Duodenal mucosa (tissue), 2 donors: ENCODE measurements at regions not wholly inside any gene's neighbourhood (a gene's known extent, or its start where the extent isn't known, plus 50 kb on each side); places are given as distances from the start of the nearest gene placed in this dataset.
"Not testable (repeated sequence)": the region's sequence is repeated elsewhere in the genome, so short reads cannot be mapped to it uniquely, and the experiment has no call there.

Experiments used
- H3K27ac ChIP-seq: one replicate; pipeline ENCODE4 v1.7.0; 2013; ENCODE audit warnings: low read depth, low read length
- H3K27me3 ChIP-seq, 2 donors: one replicate each; pipeline ENCODE4 v1.7.0; 2013; ENCODE audit warnings: low read length in 2 of 2, control low read depth in 1 of 2; ENCODE audit not compliant: insufficient read depth in 2 of 2, control insufficient read depth in 1 of 2
- H3K36me3 ChIP-seq, 2 donors: one replicate each; pipeline ENCODE4 v1.7.0; 2013; ENCODE audit warnings: low read length in 2 of 2, control low read depth in 1 of 2; ENCODE audit not compliant: insufficient read depth in 2 of 2, control insufficient read depth in 1 of 2
- H3K4me1 ChIP-seq, 2 donors: one replicate each; pipeline ENCODE4 v1.7.0; 2013; ENCODE audit warnings: low read length in 2 of 2, control low read depth in 1 of 2; ENCODE audit not compliant: insufficient read depth in 2 of 2, control insufficient read depth in 1 of 2
- H3K4me3 ChIP-seq, 2 donors: one replicate each; pipeline ENCODE4 v1.7.0; 2013; ENCODE audit warnings: low read length in 2 of 2, low read depth in 1 of 2
- H3K9ac ChIP-seq, 2 donors: one replicate each; pipeline ENCODE4 v1.7.0; 2013; ENCODE audit warnings: low read length in 2 of 2, low read depth in 1 of 2
- H3K9me3 ChIP-seq, 2 donors: one replicate each; pipeline ENCODE4 v1.7.0; 2013; ENCODE audit warnings: low read length in 2 of 2, control low read depth in 1 of 2; ENCODE audit not compliant: control insufficient read depth in 1 of 2

DNA sequence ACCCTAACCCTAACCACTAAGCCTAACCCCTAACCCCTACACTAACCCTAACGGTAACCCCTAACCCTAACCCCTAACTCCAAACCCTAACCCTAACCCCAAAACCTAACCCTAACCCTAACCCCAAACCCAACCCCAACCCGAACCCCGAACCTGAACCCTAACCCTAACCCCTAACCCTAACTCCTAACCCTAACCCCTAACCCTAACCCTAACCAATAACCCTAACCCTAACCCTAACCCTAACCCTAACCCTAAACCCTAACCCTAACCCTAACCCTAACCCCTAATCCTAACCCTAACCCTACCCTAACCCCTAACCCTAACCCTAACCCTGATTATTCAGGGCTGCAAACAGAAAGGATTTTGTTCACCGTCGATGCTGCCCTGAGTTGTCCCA, 144.6 kb upstream of the DUSP22 start:
- H3K27me3 ChIP-seq, H3K4me1 ChIP-seq, H3K9ac ChIP-seq, H3K27ac ChIP-seq, H3K36me3 ChIP-seq, H3K4me3 ChIP-seq, H3K9me3 ChIP-seq: not testable (repeated sequence)

DNA sequence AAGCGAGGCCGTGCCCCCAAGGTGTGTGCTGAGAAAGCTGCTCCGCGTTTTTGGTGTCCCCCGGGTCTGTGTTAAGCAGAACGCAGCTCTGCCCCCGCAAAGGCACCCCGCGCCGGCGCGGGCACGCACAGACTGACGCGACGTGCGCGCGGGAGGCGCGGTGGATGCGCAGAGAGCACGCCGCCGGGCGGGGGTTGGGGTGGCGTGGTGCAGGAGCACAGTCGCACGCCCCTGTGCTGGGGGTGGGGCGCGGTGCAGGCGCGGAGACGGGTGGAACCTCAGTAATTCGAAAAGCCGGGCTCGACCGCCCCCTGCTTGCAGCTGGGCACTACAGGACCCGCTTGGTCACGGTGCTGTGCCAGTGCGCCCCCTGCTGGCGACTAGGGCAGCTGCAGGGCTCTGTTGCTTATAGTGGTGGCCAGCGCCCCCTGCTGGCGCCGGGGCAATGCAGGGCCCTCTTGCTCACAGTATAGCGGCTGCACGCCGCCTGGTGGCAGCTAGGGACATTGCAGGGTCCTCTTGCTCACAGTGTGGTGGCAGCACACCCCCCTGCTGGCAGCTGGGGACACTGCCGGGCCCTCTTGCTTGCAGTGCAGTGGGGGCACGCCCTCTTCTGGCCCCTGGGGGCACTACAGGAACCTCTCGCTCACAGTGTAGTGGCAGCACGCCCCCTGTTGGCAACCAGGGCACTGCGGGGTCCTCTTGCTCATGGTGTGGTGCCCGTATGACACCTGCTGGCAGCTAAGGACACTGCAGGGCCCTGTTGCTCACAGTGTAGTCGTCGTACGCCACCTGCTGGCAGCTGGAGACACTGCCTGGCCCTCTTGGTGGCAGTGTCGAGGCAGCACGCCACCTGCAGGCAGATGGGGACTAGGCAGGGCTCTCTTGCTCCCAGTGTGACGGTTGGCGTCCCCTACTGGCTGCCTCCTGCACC, 144.0 kb upstream of the DUSP22 start:
- not testable (repeated sequence) for H3K9me3 ChIP-seq, H3K9ac ChIP-seq, H3K4me3 ChIP-seq, H3K36me3 ChIP-seq, H3K27me3 ChIP-seq, H3K27ac ChIP-seq, H3K4me1 ChIP-seq

DNA sequence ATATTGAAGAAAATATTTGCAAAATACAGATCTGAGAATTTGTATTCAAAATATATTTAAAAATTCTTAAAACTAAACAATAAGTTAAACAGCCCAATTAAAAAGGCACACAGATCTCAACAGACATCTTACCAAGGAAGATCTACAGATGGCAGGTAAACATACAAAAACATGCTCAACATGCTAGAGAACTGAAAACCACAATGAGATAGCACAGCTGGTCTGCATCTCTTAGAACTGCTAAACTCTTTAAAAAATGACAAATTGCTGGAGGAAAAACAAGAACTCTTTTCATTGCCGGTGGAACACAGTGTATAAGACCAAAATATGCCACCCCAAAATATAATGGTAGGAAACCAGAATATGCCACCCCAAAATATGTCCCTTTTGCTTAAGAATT, 142.1 kb upstream of the DUSP22 start:
- not testable (repeated sequence) for H3K9ac ChIP-seq, H3K4me3 ChIP-seq, H3K9me3 ChIP-seq, H3K27me3 ChIP-seq, H3K36me3 ChIP-seq, H3K4me1 ChIP-seq, H3K27ac ChIP-seq

DNA sequence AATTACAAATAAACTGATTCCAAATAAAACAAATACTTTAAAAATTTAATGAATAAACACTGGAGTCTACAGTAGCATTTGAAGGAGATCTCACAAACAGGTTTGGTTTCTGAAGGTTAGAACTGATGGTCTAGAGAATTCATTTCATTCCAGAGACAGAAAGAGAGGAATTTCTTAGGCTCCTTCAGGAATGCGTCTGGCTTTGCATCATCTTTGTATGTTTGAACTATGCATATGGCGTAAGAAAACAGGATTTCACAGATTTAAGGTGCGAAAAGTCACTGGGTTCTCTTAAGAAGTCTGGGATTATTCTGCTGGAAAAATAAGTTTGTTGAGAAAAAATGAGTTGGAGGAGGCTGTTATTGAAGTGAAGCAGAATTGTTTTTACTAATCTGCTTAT, 139.9 kb upstream of the DUSP22 start:
- not testable (repeated sequence) for H3K27me3 ChIP-seq, H3K9ac ChIP-seq, H3K9me3 ChIP-seq, H3K27ac ChIP-seq, H3K4me1 ChIP-seq, H3K36me3 ChIP-seq, H3K4me3 ChIP-seq

DNA sequence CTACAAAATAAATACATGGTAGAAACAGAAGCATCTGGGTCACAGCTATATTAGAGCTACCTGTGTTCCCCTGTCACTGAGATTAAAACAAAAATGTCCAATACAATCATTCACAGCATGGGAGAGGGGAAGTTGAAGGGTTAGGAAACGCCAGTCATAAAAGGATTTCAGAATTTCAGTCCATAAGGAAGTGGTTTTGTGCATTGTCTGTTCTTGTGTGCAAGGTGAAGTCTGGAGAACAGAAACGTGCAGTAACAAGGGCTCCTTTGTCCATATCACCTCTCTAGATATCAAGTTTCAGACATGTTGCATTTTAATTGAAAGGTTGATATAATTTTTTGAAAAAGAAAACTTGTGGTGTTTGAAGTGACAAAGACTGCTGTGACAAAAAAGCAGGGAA, 139.3 kb upstream of the DUSP22 start:
- not testable (repeated sequence) for H3K36me3 ChIP-seq, H3K4me3 ChIP-seq, H3K4me1 ChIP-seq, H3K9me3 ChIP-seq, H3K27ac ChIP-seq, H3K27me3 ChIP-seq, H3K9ac ChIP-seq

DNA sequence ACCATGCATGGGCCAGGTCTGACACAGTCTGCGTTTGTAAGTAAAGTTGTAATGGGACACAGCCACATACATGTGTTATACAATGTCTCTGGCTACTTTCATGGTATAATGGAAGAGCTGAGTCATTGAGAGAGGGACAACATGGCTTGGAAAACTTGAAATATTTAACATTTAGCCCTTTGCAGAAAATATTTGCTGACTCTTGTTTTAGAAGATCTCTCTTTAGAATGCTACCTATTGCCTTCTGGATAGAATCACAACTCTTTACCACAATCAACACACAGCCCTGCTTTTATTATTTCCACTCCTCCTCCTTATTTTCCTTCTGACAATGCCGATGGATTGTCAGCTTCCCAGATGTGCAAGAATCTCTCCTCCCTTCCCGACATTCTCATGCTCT, 138.4 kb upstream of the DUSP22 start:
- H3K9ac ChIP-seq, H3K9me3 ChIP-seq, H3K4me1 ChIP-seq, H3K27me3 ChIP-seq, H3K4me3 ChIP-seq, H3K36me3 ChIP-seq, H3K27ac ChIP-seq: not testable (repeated sequence)

DNA sequence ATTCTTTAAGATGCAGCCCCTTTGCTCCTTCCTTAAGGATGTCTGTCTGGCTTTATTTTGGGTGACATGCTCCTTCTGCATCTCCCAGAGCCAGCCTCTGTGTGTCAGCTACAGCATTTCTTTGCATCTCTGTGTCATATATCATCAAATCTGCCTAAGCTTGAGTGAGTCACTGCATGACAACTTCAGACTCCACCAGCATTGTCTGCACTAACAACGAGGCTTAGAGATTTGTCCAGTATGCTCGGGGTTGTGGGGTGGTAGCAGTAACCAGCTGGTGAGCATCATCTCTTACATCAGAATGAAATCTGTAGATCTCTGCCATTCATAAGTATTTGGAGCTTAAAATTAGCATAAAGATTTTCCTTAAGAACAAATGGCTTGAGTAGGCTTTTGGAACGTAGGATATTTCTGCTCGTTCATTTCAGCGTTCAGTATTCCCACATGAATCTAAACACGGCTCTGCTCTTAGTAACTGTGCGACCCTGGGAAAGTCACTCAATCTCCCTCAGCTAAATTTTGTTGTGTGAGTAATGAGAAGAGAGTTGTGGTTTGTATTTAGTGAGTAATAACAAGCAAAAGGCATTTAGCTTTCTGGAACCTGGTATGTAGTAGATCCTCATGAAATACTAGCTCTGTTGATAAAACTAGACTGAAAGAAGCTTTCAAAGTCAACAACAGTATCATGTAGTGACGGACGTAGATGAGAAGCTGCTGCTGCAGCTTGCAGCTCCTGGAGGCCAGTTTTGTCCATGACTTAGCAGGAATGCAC, 137.8 kb upstream of the DUSP22 start:
- H3K4me1 ChIP-seq, H3K9ac ChIP-seq, H3K27me3 ChIP-seq, H3K36me3 ChIP-seq, H3K27ac ChIP-seq, H3K9me3 ChIP-seq, H3K4me3 ChIP-seq: not testable (repeated sequence)

DNA sequence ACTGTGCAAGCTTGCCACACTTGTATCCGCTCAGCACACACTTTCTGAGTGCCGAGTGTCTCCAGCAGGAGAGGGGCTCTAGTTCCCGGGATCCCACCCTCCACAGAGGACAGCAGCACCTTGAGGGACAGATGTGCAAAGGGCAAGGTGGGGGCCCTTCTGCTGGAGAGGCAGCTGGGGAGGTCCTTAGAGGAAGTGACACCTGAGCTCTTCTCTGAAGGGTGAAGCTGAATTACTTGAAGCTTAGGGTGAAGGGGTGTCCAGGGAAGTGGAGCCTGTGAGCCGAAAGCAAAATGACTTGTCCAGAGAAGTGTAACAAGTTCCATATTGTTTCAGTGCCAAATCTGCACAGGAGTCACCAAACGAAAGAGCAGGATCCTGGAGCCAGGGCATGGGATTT, 136.3 kb upstream of the DUSP22 start:
- H3K4me1 ChIP-seq: no peaks in the 10 kb centered on the region
- H3K9ac ChIP-seq: no peak overlapping the region
- H3K27me3 ChIP-seq: peaks cover 0 to 7% of the 10 kb centered on the region in 2 donors
- no peaks in the 10 kb centered on the region for H3K36me3 ChIP-seq
- no peak overlapping the region for H3K4me3 ChIP-seq
- no peaks in the 10 kb centered on the region for H3K9me3 ChIP-seq
- H3K27ac ChIP-seq: no peak overlapping the region

DNA sequence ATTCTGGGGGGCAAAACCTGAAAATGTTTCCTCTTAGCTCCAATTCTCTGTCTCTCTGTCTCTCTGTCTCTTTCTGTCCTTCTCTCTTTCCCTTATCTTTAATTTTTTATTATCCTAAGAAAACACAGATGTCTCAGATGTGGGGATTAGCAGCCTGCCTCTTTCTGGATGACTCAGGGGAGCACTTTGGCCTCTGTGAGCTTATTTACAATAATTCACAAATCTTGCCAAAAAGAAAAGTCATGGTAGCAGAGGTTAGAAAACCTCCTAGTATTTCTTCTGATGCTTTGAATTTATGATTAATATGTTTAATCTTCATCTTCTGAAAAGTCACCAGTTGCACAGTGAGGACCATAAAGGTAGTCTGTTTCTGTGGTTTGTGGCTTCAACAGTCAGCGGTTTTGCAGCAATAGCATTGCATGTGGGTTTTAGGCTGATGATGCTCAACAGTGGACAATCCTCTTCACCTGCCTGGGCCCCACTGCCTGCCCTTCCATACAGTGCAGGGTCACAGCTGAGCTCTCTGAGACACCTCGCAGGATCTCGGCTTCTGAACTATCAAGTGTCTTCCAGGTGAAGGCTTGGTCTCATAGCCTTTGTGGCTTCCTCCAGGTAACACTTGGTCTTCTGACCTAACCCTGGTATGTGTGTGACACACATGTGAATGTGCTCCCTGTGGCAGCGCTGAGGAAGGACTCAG, 135.7 kb upstream of the DUSP22 start:
- H3K4me1 ChIP-seq, H3K36me3 ChIP-seq, H3K9ac ChIP-seq, H3K27ac ChIP-seq, H3K4me3 ChIP-seq, H3K27me3 ChIP-seq, H3K9me3 ChIP-seq: not testable (repeated sequence)

DNA sequence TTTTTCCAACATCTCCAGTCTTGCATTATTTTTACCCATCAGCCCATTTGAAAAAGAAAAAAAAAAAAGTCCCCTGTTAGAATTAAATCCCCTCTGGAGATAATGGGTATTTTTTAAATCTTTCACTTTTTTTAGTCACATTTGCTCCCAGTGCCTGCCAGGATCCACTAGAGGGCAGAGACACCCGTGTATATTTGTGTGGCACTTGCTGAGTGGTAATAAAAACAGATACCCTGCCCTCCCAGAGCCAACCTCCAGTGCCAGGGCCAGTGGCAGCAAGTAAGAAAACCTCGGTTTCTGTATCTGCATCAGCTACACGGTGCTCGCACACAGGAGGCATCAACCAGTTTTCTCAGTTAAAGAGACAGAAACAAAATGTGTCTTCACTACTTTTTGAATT, 135.1 kb upstream of the DUSP22 start:
- not testable (repeated sequence) for H3K9ac ChIP-seq, H3K27ac ChIP-seq, H3K4me3 ChIP-seq, H3K9me3 ChIP-seq, H3K36me3 ChIP-seq, H3K4me1 ChIP-seq, H3K27me3 ChIP-seq
